ENCODE measurements at regions not wholly inside any gene's neighbourhood (a gene's known extent, or its start where the extent isn't known, plus 50 kb on each side); places are given as distances from the start of the nearest gene placed in this dataset.

DNA sequence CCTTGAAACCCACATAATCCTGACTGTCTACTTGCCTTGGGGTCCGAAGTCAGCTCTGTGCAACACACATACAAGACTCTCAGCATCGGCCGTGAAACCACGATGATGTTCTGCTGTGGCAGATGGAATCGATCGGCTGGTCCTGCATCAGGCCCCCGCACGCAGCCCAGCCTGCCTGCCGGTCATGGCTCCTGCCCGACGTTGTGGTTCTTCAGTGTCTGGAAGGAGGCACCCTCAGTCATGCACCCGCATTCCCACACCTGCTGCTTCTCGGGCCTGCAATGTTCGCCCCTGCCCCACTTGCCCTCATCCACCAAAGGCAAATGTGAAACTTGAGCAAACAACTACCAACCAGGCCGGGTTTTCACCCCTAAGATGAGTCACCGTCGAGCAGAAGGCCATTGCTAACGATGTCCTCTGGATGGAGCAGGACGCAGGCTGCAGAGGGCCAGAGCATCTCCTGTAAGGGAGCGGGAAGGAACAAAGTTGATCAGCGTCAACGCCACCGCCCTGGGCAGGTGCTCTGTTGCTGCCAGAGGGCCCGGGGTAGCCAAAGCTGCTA, 128.9 kb upstream of the PDE10A start:
- TF ChIP-seq EZH2 (IDR thresholded peaks at IDR 0.05), result no peak
- no peak for TF ChIP-seq POLR2AphosphoS5 (IDR thresholded peaks at IDR 0.05; ENCODE audit: borderline replicate concordance, low read depth, low read length)

Data from SK-N-MC (cell line).